ENCODE measurements at regions not wholly inside any gene's neighbourhood (a gene's known extent, or its start where the extent isn't known, plus 50 kb on each side); places are given as distances from the start of the nearest gene placed in this dataset.

DNA sequence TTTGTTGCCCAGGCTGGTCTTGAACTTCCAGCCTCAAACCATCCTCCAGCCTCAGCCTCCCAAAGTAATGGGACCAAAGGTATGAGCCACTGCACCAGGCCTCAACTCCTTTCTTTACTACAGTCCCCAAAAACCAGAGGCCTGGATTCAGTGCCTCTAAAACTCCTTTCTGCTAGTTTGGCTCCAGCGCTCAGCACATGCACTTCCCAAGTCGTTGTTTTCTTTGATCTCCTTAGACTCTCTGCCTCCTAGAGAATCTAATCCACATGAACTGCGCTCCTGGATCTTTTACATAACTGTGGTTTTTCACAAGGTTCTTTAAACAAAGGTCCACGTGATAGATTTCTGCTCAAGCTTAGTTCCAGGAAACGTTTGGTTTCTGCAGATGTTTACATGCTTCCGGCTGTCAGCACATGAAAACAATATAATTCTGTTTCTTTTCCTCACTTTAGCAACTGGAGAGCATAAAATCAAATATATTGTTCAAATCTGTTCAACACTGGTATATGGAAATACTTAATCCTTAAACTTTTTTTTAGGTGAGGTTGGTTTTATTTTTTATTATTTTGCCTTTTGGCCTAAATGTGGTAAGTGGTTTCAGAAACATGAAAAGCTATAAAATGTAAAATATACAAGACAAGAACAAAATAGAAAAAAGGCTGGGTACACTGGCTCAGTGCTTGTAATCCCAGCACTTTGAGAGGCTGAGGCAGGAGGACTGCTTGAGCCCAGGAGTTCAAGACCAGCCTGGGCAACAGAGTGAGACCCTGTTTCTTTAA lies 270.5 kb upstream of the MKLN1 start:
- no peak for TF ChIP-seq SP2 (tag by site-specific recombination; IDR thresholded peaks at IDR 0.05)
- TF ChIP-seq CTCF (tag by site-specific recombination; IDR thresholded peaks at IDR 0.05): no peak
- TF ChIP-seq ZNF398 (tag by site-specific recombination; IDR thresholded peaks at IDR 0.05): no peak
- no peak for TF ChIP-seq ZNF654 (tag by site-specific recombination; IDR thresholded peaks at IDR 0.05; ENCODE audit: low read depth)

Measured in HEK293 (cell line).